Adrenal gland (tissue), 9 donors: ENCODE measurements at regions not wholly inside any gene's neighbourhood (a gene's known extent, or its start where the extent isn't known, plus 50 kb on each side); places are given as distances from the start of the nearest gene placed in this dataset.

Experiments
- DNase-seq, 7 donors: peaks; one replicate each; pipeline ENCODE4 v3.0.0-alpha.2; 2019 to 2020
- H3K27ac ChIP-seq, 5 donors: fragments of 200-600 bp; sonication (generic) in 4 of 5; 1 replicate in 3 of 5; 2 replicates in 2 of 5; pipeline versions ENCODE4 v1.5.1 to v1.8.0; 2016 to 2020; ENCODE audit warnings: mild to moderate bottlenecking in 1 of 5
- H3K27me3 ChIP-seq: fragments of 200-600 bp; 2 replicates; pipeline ENCODE4 v1.8.0; 2021
- H3K36me3 ChIP-seq, 2 donors: fragments of 200-600 bp; replicated peaks in 1 of 2; 1 replicate in 1 of 2; 2 replicates in 1 of 2; pipeline versions ENCODE4 v1.5.1 to v1.8.0; 2018 to 2022
- H3K4me1 ChIP-seq, 2 donors: fragments of 200-600 bp; replicated peaks in 1 of 2; 1 replicate in 1 of 2; 2 replicates in 1 of 2; pipeline versions ENCODE4 v1.5.1 to v1.8.0; 2018 to 2021
- H3K4me3 ChIP-seq, 4 donors: fragments of 200-600 bp; sonication (generic) in 3 of 4; one replicate each; pipeline ENCODE4 v1.5.1; 2016 to 2018
- H3K9me3 ChIP-seq, 3 donors: fragments of 200-600 bp; sonication (generic) in 1 of 3; replicated peaks in 1 of 3; 1 replicate in 2 of 3; 2 replicates in 1 of 3; pipeline versions ENCODE4 v1.5.1 to v1.8.0; 2016 to 2021
- CTCF ChIP-seq, 6 experiments: fragments of 450-650 bp in 4 of 6; fragments of 200-600 bp in 2 of 6; sonication (generic) in 1 of 6; IDR thresholded peaks; 1 replicate in 5 of 6; 2 replicates in 1 of 6; pipeline versions ENCODE4 v1.5.1 to v1.8.0; 2016 to 2021; ENCODE audit warnings: antibody characterized with exemption in 6 of 6, mild to moderate bottlenecking in 2 of 6, moderate library complexity in 1 of 6
- POLR2A ChIP-seq, 2 donors: fragments of 450-650 bp; IDR thresholded peaks; one replicate each; pipeline ENCODE4 v1.6.1; 2017; ENCODE audit warnings: antibody characterized with exemption in 2 of 2, mild to moderate bottlenecking in 2 of 2, moderate library complexity in 1 of 2
- WGBS, 4 donors: extraction: QIAGEN DNeasy Blood & Tissue Kit in 2 of 4; methylation state at CpG; one replicate each; pipeline versions ENCODE4 v1.1.5 to v1.1.7; 2013 to 2017; 5-methylcytosine and 5-hydroxymethylcytosine counted together
- intact Hi-C, 2 donors: fragments of 100-400 bp; cut with DNase I; formaldehyde crosslinking; loops; one replicate each; pipeline versions ENCODE4 v1.14.1 to v1.15.0; 2022 to 2023
- donor health status: healthy with polysubstance abuse.
- donor health status: Bipolar disorder and iron deficiency.
- donor health status: DM: yes; HTN: yes; CAD: no.
- donor health status: DM: no; HTN: no; CAD: no.
- donor health status: DM: no; HTN: no; CAD: no.

GRCh38 chr14:40398981-40399380 lies 966.7 kb upstream of the FBXO33 start:
- Histone ChIP-seq H3K4me1 (no peaks in the 10 kb centered on the region), H3K27me3 (no peaks in the 10 kb centered on the region), H3K4me3 (no peak overlapping the region), H3K9me3 (no peaks in the 10 kb centered on the region), H3K36me3 (no peaks in the 10 kb centered on the region), H3K27ac (no peak overlapping the region)
- WGBS, 4 donors: 63 to 76% (median 67%) methylated on average over 2 of the region's 2 CpGs
- intact Hi-C loops: no loop called here
- DNase-seq: no peak
- TF ChIP-seq POLR2A (IDR thresholded peaks at IDR 0.05) (no peak), CTCF (IDR thresholded peaks at IDR 0.05) (no peak)

DNA sequence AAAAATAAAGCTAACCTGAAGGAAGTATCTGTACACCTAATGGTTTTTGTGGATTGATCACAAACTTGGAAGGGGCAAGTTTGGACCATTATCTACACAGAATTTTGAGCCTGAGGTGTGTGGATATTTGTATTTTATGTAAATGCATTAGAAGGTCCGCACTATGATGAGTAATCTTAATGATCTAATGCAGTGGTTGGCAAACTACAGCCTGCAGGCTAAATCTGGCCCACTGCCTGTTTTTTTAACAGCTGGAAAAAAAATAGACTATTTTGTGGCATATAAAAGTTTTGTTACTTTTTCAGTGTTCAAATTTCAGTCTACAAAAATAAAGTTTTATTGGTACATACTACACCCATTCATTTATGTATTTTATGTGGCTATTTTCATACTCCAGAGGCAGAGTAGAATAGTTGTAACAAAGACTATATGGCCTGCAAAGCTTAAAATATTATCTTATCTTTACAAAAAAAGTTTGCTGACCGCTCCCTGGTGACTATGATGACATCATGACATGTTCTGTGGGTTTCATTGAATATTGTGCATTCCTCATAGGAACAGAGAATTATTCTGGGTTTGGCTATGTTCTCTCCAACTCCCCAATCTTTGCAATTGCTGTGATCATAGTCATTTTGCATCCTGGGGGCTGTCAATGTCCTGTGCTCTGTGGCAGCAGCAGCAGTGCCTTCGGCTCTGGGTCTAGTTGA lies 962.6 kb upstream of the FBXO33 start:
- Histone ChIP-seq H3K9me3 (no peaks in the 10 kb centered on the region), H3K27ac (no peak overlapping the region), H3K4me3 (no peak overlapping the region), H3K4me1 (no peaks in the 10 kb centered on the region), H3K27me3 (no peaks in the 10 kb centered on the region), H3K36me3 (no peaks in the 10 kb centered on the region)
- DNase-seq: no peak
- WGBS, 4 donors: 68 to 72% (median 71%) methylated on average over 3 of the region's 3 CpGs
- TF ChIP-seq CTCF (IDR thresholded peaks at IDR 0.05) (no peak), POLR2A (IDR thresholded peaks at IDR 0.05) (no peak)
- intact Hi-C loops: no loop called here

DNA sequence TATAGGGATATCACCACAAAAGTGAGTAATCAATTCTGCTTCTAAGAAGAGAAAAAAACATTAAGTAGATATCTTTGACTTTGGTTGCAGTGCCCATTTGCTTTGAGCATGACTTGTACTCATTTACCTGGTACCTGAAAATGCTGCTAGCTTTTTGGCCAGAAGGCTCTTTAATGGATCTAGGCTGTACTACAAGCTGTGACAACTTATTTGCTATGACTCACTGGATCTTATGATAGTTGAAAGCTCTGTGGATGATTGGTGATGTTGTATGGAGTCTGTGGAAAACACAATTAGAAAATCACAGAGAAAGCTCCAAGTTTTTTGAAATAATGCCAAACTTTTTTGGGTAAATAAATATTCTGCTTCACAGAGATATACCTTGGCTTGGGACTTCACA lies 960.9 kb upstream of the FBXO33 start:
- DNase-seq: no peak
- TF ChIP-seq POLR2A (IDR thresholded peaks at IDR 0.05) (no peak), CTCF (IDR thresholded peaks at IDR 0.05) (no peak)
- intact Hi-C loops: no loop called here
- Histone ChIP-seq H3K4me3 (no peak overlapping the region), H3K36me3 (no peaks in the 10 kb centered on the region), H3K27ac (no peak overlapping the region), H3K27me3 (no peaks in the 10 kb centered on the region), H3K4me1 (no peaks in the 10 kb centered on the region), H3K9me3 (no peaks in the 10 kb centered on the region)

- 63 to 100% (median 78%) methylated on average over 1 of the region's 1 CpG for WGBS, 4 donors
- Histone ChIP-seq H3K27ac (no peak overlapping the region), H3K4me3 (no peak overlapping the region), H3K27me3 (no peaks in the 10 kb centered on the region), H3K36me3 (no peaks in the 10 kb centered on the region), H3K9me3 (no peaks in the 10 kb centered on the region), H3K4me1 (no peaks in the 10 kb centered on the region)
- intact Hi-C loops: no loop called here
- no peak for DNase-seq
- TF ChIP-seq POLR2A (IDR thresholded peaks at IDR 0.05) (no peak), CTCF (IDR thresholded peaks at IDR 0.05) (no peak)
These were observed 954.2 kb upstream of the FBXO33 start for GRCh38 chr14:40386433-40386832.
